Right lobe of liver (tissue), 4 donors: ENCODE measurements at regions not wholly inside any gene's neighbourhood (a gene's known extent, or its start where the extent isn't known, plus 50 kb on each side); places are given as distances from the start of the nearest gene placed in this dataset.

ENCODE experiments used
- CTCF ChIP-seq, 4 donors: fragments of 200-600 bp in 3 of 4; fragments of 450-650 bp in 1 of 4; IDR thresholded peaks; one replicate each; pipeline versions ENCODE4 v1.5.1 to v1.8.0; 2016 to 2022; ENCODE audit warnings: antibody characterized with exemption in 4 of 4, mild to moderate bottlenecking in 2 of 4
- POLR2A ChIP-seq: fragments of 450-650 bp; IDR thresholded peaks from one replicate; pipeline ENCODE4 v1.6.1; 2017; ENCODE audit warnings: antibody characterized with exemption, mild to moderate bottlenecking
- donor health status: DM: no; HTN: no; CAD: no.
- donor health status: DM: no; HTN: no; CAD: no.
- donor health status: DM: no; HTN: yes; CAD: no.

- TF ChIP-seq CTCF (IDR thresholded peaks at IDR 0.05) (no peak), POLR2A (no peak)
Measured at GRCh38 chr7:85896531-85896930, 709.7 kb upstream of the SEMA3D start.
